Stimulated activated CD4-positive, alpha-beta T cell treated with anti-CD3 and anti-CD28 coated beads, Interleukin-1b, Interleukin-23, amount 100 ng/mL, for 4 hours (primary cell): ENCODE measurements at regions not wholly inside any gene's neighbourhood (a gene's known extent, or its start where the extent isn't known, plus 50 kb on each side); places are given as distances from the start of the nearest gene placed in this dataset.

Source experiments
- DNase-seq, 2 donors: peaks; one replicate each; pipeline ENCODE4 v3.0.0-alpha.2; 2020; ENCODE audit warnings: low read depth in 2 of 2

DNA sequence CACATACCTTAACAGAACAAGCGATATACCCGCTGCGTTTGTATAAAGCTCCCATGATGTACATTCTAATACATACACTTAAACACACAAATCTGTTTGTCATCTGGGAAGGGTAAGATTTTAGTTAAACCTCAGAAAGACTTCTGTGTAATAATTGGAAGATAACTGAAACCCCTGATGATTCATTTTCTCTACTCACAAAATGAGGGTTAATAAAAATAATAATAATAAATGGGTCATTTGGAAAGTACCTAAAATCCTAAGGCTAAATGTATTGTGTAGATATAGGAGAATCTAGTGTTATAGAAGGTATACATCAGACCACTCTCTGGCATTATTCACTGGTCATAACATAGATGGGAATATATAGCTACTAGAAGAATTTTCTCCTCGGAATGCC, 64.7 kb upstream of the SOX9 start:
- no peak for DNase-seq

DNA sequence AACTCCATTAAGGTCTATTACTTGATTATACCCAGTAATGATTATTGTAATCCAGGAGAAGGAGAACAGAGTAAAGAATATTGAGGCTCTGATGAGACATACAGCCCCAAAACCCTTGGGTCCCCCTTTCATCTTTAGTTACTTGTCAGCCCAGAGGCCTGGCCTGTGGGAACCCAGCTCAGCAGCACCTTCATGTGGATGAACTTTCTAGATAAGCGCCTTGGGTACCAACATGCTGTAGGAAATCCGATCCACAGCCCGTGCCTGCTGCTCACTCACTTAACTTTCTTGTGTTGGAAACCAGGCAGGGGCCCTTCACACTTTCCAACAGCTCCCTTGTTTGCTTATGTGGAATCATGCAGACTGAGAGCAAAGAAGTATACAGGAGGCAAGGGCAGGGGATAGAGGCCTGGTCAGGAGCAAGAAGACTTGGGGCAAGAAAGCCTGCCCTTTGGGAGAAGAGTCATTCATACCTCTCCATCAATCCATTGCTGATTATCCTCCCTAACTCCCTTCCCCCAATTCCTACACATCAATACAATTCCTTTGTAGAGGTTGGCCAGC, 64.0 kb upstream of the SOX9 start:
- no peak for DNase-seq

DNA sequence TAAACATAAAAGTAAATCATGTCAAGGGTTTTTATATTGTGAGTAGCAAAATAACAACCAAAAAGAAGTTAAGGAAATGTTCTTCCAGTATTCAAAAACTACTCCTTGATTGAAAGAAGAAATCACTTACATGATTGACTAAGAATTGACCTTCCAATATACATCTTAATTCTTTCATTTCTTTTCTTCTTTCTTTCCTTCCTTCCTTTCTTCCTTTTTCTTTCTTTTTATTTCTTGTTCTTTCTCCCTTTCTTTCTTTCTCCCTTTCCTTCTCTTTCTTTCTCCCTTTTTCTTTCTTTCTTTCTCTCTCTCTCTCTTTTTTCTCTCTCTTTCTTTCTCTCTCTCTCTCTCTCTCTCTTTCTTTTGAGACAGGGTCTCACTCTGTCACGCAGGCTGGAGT, 60.7 kb upstream of the SOX9 start:
- DNase-seq: no peak

GRCh38 chr17:72063262-72063661, 57.6 kb upstream of the SOX9 start:
- DNase-seq: no peak

DNA sequence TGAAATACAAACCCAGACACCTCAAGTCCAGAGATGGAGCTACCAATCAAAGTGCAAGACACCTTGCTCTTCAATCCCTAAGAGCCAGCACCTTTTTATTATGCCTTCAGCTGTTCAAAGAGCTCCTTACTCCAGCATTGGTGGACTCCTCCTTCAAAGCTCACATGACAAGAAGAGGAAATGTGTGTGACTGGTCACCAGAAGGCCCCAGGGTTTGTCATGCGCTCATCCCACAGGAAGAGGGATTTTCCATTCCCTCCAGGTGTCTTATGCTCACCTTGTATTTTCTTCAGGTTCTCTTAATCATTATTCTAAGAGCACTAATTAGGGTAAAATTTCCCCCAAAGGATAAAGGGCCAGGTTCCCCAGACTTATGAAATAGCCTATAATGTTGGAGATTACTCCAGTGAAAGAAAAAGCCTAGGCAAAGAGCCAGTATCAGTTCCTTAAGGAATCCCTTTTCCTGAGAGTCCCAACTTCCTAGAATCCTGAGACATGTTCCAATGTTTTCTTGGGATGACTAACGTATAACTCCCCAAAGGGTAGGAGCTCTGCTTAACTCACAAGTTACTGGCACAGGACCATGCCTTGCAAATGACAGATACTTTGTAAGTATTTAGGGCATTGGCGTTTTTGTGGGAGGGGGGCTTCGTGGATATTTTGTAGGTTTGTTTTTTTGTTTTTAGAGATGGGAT, 56.9 kb upstream of the SOX9 start:
- no peak for DNase-seq

GRCh38 chr17:72064606-72065193, 56.1 kb upstream of the SOX9 start:
- no peak for DNase-seq

GRCh38 chr17:72065556-72065955, 55.3 kb upstream of the SOX9 start:
- no peak for DNase-seq

DNA sequence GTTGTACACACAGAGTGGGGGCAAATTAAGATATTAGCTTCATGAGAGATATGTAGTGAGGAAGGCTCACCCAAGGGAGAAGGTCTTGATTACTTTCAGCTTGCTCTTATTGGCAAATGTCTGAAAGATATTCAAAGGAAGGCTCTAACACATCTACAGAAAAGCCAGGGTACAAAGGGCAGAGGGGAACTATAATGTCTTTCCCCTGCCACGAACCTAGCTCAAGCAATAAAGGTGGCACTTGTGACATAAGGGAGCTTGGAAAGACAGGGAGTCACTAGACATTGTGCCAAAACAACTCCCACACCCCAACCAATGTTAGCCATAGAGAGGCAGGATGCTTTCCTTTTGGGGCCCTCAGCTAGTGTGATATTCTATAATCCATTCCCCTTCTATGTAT, 52.2 kb upstream of the SOX9 start:
- no peak for DNase-seq

- DNase-seq: no peak
These were observed 51.1 kb upstream of the SOX9 start for GRCh38 chr17:72069586-72070202.
